Hepatocyte (in vitro differentiated cells): ENCODE measurements at regions not wholly inside any gene's neighbourhood (a gene's known extent, or its start where the extent isn't known, plus 50 kb on each side); places are given as distances from the start of the nearest gene placed in this dataset.

Experiments used
- CTCF ChIP-seq: fragments of 200-600 bp; sonication (generic); IDR thresholded peaks from 2 replicates; pipeline ENCODE4 v1.5.1; 2016; ENCODE audit warnings: antibody characterized with exemption, mild to moderate bottlenecking; ENCODE audit not compliant: poor library complexity
- EZH2 ChIP-seq: fragments of 200-600 bp; sonication (generic); IDR thresholded peaks from 2 replicates; pipeline ENCODE4 v1.6.1; 2016; ENCODE audit warnings: antibody characterized with exemption, mild to moderate bottlenecking, borderline replicate concordance
- EZH2phosphoT487 ChIP-seq: fragments of 200-600 bp; sonication (generic); IDR thresholded peaks from one replicate; pipeline ENCODE4 v1.6.1; 2018; ENCODE audit warnings: antibody characterized with exemption, mild to moderate bottlenecking, low read depth, moderate library complexity; ENCODE audit not compliant: unreplicated experiment, severe bottlenecking

DNA sequence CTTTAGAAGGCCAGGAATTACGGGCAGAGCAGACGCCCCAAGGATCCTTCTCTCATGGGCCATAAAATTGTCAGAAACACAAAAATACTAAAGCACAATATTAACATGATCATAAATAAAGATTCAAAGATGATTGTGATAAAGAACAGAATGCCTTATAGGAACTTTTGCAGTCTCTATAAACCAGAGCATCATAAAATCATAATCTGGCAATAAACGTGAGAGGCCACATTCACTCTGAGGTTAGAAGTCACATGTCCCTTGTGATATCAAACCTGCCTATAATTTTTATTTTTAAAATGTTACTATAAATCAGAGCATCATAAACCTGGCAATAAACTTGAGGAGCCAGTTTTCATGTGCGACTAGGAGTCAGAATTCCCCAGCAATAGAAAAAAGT is 100.5 kb downstream of the ZBTB18 start:
- TF ChIP-seq CTCF = no peak
- no peak for TF ChIP-seq EZH2
- no peak for TF ChIP-seq EZH2phosphoT487
